HK-2 (cell line): ENCODE measurements at regions not wholly inside any gene's neighbourhood (a gene's known extent, or its start where the extent isn't known, plus 50 kb on each side); places are given as distances from the start of the nearest gene placed in this dataset.
"Not testable (repeated sequence)": the region's sequence is repeated elsewhere in the genome, so short reads cannot be mapped to it uniquely, and the experiment has no call there.

Experiments used
- DNase-seq: peaks from one replicate; pipeline ENCODE4 v3.0.0-alpha.2; 2018; ENCODE audit not compliant: unreplicated experiment

- peak; percentile 9 for DNase-seq
Observed at GRCh38 chr10:91745090-91745831, 53.0 kb upstream of the TNKS2 start.

GRCh38 chr10:91743465-91743864 is 54.8 kb upstream of the TNKS2 start:
- no peak for DNase-seq

DNA sequence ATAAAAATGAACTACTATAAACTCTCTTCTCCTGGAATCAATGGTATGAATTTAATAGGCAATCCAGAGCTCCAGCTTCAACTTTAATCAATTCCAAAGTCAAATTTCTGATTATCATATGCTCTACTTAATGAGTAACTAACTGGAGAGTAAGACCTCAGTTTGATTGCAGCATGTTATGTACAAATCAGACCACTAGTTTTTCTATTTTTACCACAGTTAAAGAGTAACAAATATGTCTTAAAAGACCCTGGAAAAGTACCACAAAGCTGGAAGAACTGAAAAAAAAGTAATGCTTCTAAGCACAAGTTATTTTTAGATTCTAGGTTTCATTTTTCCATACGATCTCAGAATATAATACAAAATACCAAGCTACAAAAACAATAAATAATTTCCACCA is 56.0 kb upstream of the TNKS2 start:
- DNase-seq: no peak

GRCh38 chr10:91741356-91741755 is 56.9 kb upstream of the TNKS2 start:
- no peak for DNase-seq

DNA sequence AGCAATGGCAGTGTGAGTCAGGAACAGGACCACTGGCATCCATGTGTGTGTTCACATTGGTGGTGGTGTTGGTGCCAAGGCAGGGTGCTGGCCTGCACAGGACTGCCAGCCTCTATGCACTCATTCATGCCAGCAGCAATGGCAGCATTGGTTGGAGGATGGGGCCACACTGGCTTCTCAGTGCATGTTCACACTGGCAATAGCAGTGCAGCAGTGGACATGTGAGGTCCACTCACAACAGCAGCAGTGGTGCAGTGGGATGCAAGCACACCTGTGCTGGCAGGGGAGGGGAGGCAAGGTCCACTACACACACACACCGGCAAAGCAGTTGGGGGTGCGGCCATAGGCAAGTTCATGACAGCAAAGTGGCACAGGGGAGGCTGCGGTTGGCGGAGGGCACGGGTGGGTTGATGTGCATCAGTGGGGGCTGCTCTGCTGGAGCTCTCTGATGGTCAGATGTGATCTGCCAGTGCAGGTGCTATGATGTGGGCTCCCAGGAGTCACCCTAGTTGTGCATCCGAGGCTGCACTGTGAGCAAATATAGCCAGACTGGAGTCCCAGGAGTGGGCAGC is 57.8 kb upstream of the TNKS2 start:
- no peak for DNase-seq

DNA sequence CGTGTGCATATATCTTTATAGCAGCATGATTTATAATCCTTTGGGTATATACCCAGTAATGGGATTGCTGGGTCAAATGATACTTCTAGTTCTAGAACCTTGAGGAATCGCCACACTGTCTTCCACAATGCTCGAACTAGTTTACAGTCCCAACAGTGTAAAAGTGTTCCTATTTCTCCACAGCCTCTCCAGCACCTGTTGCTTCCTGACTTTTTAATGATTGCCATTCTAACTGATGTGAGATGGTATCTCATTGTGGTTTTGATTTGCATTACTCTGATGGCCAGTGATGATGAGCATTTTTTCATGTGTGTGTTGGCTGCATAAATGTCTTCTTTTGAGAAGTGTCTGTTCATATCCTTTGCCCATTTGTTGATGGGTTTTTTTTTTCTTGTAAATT is 66.0 kb upstream of the TNKS2 start:
- DNase-seq: not testable (repeated sequence)

- not testable (repeated sequence) for DNase-seq
Observed at GRCh38 chr10:91729339-91729738, 68.9 kb upstream of the TNKS2 start.

- DNase-seq: no peak
Observed at GRCh38 chr10:91726355-91726754, 71.9 kb upstream of the TNKS2 start.

GRCh38 chr10:91724933-91725332 is 73.3 kb upstream of the TNKS2 start:
- DNase-seq: no peak

DNA sequence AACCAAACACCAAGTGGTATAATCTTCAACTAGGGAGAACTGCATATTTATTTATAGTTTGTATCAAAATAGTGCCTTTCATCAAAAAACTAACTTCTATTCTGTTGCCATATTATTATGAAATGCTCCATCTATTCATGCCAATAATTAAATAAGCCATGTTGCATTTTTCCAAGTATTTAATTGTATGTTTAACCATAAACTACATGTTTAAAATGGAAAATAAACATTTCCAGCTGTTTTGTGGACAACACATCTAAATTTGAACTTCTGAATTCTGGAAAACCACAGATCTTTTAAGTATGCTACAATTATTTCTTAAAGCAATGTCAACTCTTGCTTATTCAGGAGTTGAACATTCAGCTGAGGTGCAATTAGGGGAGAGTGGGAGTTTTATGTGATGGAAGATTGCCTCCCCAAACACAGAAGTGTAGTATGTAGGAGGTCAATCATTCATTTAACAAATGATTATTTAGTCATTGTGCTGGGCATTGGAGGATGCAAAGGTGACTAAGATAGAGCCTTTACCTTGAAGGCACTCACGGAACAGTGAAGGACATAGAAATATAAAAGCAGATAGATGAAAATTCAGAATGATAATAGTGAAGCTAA is 80.7 kb upstream of the PPP1R3C start:
- no peak for DNase-seq

DNA sequence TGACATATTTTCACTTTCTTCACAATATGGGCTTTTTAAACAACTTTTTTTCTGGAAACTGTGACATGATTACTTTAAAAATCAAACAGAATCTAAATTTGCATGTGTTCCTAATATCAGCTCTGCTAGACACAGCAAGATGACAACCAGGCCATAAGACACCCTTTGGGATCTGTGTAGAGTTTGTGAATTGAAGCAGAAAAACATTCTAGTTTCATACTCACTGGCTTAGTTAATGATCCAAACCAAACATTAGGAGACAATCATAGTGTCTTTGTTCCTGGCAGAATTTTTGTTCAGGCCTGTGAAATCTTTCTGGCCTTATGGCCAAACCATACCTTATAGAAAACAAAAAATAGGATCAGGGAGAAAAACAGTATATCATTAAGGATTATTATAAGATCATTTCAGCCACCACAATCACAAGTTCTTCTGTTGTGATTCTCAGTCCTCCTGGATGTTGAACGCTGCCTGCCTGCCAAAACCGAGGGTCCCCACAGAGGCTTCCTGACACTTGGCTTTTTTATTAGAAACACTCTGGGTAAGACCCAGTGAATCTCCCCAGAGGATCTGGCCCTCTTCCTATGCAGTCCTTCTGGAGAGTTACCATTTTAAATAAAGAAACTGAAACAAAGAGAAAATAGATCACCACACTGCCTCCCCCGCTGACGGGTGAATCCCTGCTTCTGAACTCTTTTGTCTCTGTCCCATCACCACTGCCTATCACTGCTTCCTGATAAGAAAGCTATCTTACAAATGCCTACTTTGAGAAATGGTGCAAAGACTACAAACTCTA is 79.2 kb upstream of the PPP1R3C start:
- DNase-seq: no peak

DNA sequence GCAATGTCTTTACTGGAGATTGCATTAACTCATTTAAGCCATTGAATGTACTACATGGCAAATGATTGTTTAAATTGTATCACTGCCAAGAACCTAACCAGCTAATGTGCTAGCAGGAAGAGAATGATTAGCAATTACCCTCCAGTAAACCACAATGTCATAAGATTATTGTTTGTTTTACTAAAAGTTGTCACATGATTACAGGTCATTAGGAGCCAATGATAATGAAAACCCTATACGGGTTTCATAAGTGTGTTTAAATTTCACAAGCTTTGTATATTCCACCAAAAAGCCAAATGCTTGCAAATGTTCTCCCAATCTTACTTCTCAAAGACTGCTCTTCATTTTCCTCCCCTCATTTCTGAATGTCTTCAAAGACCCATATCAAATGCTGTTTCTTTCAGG is 76.5 kb upstream of the PPP1R3C start:
- DNase-seq: no peak

GRCh38 chr10:91708174-91708861 is 75.4 kb upstream of the PPP1R3C start:
- no peak for DNase-seq

- no peak for DNase-seq
Observed at GRCh38 chr10:91707236-91707635, 74.4 kb upstream of the PPP1R3C start.

DNA sequence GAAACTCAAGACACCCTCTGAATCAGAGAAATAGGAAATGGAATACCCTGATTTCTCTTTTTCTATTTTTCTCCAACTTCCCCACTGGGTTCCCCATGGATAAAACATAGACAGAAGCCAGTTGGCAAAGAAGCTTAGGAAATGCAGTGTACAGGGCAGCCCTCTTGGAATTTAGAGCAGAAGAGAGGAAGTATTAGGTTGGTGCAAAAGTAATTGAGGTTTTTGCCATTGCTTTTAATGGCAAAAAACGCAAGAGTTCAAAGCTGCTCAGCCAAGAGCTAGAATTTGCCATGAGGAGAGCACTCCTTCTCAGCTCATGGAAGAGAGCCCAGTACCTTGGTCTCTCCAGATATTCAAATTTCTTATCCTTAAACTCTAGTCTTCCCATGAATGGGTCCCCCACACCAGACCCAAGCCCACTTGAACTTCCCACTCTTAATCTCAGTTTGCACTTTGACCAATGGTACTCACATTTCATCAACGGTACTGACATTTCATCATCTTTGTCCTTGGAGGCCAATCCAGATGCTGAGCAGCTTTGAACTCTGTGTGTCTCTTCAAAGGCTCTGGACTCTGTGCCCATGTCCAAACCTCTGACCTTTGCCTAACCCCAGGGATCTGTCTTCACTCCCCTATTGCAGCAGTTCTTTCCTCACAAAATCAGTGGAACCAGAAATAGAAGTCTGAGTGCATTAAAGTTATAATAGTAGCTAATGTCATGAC is 73.2 kb upstream of the PPP1R3C start:
- DNase-seq: no peak

GRCh38 chr10:91702620-91703019 is 69.7 kb upstream of the PPP1R3C start:
- no peak for DNase-seq

- DNase-seq: no peak
Observed at GRCh38 chr10:91700788-91701444, 68.0 kb upstream of the PPP1R3C start.

DNA sequence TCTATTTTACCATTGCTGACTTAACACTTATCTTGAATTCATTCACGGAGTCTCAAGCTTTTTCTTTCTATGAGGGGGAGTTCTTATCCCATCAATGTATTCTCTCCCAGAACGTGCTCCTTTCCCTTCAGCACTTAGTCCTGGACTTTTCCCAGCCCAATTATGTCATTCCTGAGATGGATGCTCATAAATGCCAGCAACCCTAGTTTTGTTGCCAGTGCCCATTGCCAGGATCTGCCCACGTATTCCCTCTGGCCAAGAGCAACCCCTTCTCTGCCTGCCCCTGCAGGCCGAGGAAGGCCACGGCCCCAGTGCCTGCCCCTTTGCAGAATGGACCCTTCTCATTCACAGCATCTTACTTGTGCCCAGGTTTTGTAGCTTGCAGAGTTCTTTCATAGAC is 67.4 kb upstream of the PPP1R3C start:
- DNase-seq: no peak

DNA sequence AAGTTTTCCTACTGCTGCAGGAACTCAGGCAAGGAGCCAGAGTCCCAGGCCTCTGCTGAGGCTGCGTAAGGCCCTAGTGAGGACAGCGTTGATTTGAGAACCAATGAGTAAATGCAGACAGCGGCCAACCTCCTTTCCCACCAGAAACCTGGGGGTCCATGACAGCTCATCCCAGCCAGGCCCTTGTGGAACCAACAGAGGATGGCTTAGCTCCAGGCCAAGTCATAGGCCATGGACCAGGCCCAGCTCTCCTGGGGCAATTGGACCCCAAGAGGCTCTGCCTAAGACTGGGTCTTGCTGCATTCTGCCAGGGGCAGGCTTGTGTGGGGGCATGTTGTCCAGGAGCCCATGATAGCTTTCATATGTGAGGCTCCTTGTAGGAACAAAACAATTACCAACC is 65.4 kb upstream of the PPP1R3C start:
- no peak for DNase-seq

GRCh38 chr10:91694170-91694794 is 61.4 kb upstream of the PPP1R3C start:
- no peak for DNase-seq
